ENCODE measurements at regions not wholly inside any gene's neighbourhood (a gene's known extent, or its start where the extent isn't known, plus 50 kb on each side); places are given as distances from the start of the nearest gene placed in this dataset.
"Not testable (repeated sequence)": the region's sequence is repeated elsewhere in the genome, so short reads cannot be mapped to it uniquely, and the experiment has no call there.

DNA sequence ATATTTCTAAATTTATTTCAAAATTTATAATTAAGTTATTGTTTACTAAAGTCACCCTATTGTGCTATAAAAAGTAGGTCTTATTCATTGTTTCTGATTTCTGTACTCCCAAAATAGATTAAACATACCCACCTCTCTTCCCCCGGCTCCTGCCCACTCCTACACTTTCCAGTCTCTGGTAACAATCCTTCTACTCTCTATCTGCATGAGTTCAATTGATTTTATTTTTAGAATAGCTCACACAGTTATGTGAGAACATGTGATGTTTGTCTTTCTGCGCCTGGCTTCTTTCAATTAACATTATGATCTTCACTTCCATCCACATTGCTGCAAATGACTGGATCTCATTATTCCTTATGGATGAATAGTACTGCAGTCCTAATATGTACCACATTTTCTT, 269.3 kb downstream of the ACTRT1 start:
- TF ChIP-seq JUND (IDR thresholded peaks at IDR 0.05; ENCODE audit: low read depth), result no peak
- in situ Hi-C loops (cut with HindIII; ENCODE audit: low pct_unique_long_range_greater_than_20kb, low sequenced_read_pairs), result no loop called here
- DNase-seq (ENCODE audit: low read depth in 1 of 2, low spot score in 1 of 2), result no peak

DNA sequence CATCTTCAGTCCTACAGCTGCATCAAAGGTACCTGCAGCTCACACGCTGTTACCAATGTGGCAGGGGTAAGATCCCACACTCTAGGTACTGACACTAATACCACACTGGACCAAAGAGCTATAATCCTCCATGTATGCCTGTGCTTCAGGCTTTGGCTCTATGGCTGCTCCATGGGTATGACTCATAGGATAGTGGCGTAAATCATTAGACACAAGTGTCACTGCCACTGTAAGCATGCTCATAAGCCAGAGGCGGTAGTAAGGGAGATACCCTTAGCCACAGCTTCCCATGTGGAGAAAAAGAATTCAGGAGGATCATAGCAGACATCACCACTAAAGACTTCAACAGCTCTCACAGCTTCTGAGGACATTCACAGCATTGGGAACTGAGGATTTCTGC, 287.5 kb downstream of the ACTRT1 start:
- in situ Hi-C loops (cut with HindIII; ENCODE audit: low pct_unique_long_range_greater_than_20kb, low sequenced_read_pairs), result no loop called here
- no peak for TF ChIP-seq JUND (IDR thresholded peaks at IDR 0.05; ENCODE audit: low read depth)
- DNase-seq (ENCODE audit: low read depth in 1 of 2, low spot score in 1 of 2), result no peak

DNA sequence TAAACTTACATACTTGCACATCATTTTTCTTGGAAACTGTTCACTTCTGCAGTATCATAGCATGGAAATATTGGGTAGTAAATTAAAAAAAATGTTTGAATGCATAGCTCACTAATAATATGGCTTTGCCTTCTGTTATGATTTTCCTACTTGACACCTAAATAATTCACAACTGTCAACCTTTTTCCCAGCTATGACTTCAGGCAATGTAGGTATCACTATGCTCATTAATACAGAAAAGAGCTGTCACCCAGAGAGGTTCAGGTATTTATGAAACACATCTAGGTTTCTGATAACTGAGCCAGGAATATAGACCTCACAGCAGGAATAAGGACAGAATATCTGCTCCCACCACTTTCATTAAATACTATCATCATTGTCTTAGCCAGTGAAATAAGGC, 289.5 kb downstream of the ACTRT1 start:
- TF ChIP-seq JUND (IDR thresholded peaks at IDR 0.05; ENCODE audit: low read depth), result no peak
- DNase-seq (ENCODE audit: low read depth in 1 of 2, low spot score in 1 of 2), result no peak
- in situ Hi-C loops (cut with HindIII; ENCODE audit: low pct_unique_long_range_greater_than_20kb, low sequenced_read_pairs), result no loop called here

DNA sequence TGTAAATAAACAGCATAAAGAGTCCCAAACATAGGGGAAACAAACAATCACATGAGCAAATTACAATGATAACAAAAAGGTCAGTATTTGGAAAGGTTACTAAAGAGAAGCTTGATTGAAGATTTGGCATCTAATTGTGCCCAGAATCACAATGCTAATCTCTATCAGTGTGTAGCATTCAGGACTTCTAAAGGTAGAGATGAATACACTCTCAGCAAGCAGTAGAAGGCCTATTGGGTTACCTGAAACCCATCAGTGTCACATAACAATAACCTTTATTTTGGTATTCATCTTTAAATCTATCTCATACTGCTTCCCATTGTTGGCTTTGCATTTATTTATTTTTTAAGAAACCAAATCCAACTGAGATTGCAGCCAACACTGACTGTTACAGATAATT, 319.5 kb downstream of the ACTRT1 start:
- DNase-seq (ENCODE audit: low read depth in 1 of 2, low spot score in 1 of 2), result no peak
- no peak for TF ChIP-seq JUND (IDR thresholded peaks at IDR 0.05; ENCODE audit: low read depth)
- in situ Hi-C loops (cut with HindIII; ENCODE audit: low pct_unique_long_range_greater_than_20kb, low sequenced_read_pairs), result no loop called here

DNA sequence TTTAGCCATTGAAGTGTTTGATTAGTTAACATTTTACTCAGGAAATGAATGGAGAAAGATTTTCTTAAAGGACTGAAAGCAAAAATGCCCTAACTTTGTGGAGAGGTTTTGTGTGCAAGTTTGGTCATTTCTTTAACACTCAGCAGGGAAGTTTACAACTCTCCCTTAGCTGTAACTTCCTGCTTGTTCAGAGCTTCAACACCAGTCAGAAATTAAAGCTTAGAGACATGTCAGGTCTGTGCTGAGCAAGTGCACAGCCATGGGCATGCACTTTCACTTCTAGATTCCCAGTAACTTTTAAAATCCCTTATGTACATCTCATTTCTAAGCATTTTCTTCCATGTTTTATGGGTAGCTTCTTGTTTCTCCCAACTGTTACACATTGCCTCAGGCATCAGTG, 326.0 kb downstream of the ACTRT1 start:
- peak in 1 of 2 experiments; percentile 6 for DNase-seq (ENCODE audit: low read depth in 1 of 2, low spot score in 1 of 2)
- no peak for TF ChIP-seq JUND (IDR thresholded peaks at IDR 0.05; ENCODE audit: low read depth)
- in situ Hi-C loops (cut with HindIII; ENCODE audit: low pct_unique_long_range_greater_than_20kb, low sequenced_read_pairs), result no loop called here

DNA sequence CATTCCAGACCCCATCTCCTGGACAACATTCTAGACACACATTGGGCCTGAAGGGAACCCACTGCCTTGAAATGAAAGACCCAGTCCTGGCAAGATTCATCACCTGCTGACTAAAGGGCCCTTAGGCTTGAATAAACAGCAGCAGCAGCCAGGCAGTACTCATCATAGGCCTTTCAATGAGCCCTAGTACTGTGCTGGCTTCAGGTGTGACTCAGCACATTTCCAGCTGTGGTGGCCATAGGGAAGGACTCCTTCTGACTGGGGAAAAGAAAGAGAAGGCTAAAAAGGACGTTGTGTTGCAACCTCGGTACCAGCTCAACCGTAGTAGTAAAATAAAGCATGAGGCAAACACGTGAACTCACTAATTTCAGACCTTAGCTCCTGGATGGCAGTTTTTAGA, 344.0 kb downstream of the ACTRT1 start:
- DNase-seq (ENCODE audit: low read depth in 1 of 2, low spot score in 1 of 2), result peak in 1 of 2 experiments; percentile 14
- in situ Hi-C loops (cut with HindIII; ENCODE audit: low pct_unique_long_range_greater_than_20kb, low sequenced_read_pairs), result no loop called here
- TF ChIP-seq JUND (IDR thresholded peaks at IDR 0.05; ENCODE audit: low read depth), result no peak

DNA sequence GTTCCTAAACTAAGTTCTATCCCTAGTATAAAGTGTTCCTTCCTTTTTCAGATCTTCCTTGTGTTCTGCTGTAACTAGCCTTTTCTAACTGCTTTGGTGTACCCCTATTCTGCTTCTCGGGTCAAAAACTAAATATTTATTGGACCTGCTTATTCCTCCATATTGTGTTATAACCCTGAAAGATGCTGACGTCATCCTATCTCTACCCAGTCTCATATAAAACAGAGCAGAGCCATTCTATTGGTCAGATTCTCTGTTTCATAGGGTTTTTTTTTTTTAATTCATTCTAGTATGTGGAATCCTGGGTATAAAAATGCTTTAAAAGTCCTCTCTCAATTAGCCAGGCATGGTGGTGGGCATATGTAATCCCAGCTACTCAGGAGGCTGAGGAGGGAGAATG, 349.7 kb downstream of the ACTRT1 start:
- DNase-seq (ENCODE audit: low read depth in 1 of 2, low spot score in 1 of 2), result no peak
- TF ChIP-seq JUND (IDR thresholded peaks at IDR 0.05; ENCODE audit: low read depth), result no peak
- in situ Hi-C loops (cut with HindIII; ENCODE audit: low pct_unique_long_range_greater_than_20kb, low sequenced_read_pairs), result no loop called here

DNA sequence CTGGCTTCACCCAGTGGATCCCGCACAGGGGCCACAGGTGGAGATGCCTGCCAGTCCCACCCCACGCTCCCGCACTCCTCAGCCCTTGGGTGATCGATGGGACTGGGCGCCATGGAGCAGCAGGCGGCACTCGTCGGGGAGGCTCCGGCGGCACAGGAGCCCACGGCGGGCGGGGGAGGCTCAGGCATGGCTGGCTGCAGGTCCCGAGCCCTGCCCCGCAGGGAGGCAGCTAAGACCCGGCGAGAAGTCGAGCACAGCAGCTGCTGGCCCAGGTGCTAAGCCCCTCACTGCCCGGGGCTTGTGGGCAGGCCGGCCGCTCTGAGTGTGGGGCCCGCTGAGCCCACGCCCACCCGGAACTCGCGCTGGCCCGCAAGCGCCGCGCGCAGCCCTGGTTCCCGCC, 389.3 kb downstream of the ACTRT1 start:
- DNase-seq (ENCODE audit: low read depth in 1 of 2, low spot score in 1 of 2); in situ Hi-C loops (cut with HindIII; ENCODE audit: low pct_unique_long_range_greater_than_20kb, low sequenced_read_pairs): not testable (repeated sequence)

DNA sequence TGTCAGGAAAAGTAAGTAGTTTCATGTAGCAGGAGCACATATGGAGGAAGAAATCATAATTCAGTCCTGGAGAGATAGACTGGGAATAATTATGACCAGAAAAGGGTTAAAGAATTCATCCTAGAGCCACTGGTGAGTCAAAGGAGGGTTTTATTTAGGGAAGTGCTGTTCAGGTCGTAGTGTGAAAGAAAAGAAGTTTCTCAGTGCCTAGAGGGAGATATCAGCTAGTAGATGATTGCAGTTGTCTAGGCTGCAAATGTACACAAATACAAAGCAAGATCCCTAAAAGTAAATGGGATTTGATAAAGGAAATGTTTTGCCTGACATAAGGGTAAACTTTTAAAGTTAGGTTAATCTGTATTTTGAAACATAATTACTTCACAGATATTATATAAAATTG, 403.2 kb downstream of the ACTRT1 start:
- no peak for TF ChIP-seq JUND (IDR thresholded peaks at IDR 0.05; ENCODE audit: low read depth)

DNA sequence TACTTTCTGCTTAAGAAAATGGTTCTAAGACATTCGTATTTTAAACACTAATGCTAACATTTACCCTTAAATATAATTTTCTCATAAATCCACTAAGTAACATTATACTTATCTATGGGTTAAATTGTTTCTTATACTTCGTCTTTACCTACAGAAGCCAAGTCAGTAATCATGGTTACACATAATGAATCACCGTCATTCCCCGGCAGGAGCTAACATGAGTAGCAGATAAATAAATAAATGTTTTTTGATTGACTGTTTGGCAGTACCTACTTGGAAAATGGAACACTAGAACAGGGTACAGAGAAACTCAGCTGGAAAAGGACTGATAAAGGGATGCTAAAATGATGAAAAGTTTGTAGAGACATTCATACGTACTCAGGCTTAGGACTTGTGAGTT, 430.4 kb downstream of the ACTRT1 start:
- DNase-seq (ENCODE audit: low read depth in 1 of 2, low spot score in 1 of 2), result no peak
- in situ Hi-C loops (cut with HindIII; ENCODE audit: low pct_unique_long_range_greater_than_20kb, low sequenced_read_pairs), result no loop called here
- TF ChIP-seq JUND (IDR thresholded peaks at IDR 0.05; ENCODE audit: low read depth), result no peak

More for the DNA sequence above, 403.2 kb downstream of the ACTRT1 start:
- in situ Hi-C loops (cut with HindIII; ENCODE audit: low pct_unique_long_range_greater_than_20kb, low sequenced_read_pairs), result no loop called here
- no peak for DNase-seq (ENCODE audit: low read depth in 1 of 2, low spot score in 1 of 2)

DNA sequence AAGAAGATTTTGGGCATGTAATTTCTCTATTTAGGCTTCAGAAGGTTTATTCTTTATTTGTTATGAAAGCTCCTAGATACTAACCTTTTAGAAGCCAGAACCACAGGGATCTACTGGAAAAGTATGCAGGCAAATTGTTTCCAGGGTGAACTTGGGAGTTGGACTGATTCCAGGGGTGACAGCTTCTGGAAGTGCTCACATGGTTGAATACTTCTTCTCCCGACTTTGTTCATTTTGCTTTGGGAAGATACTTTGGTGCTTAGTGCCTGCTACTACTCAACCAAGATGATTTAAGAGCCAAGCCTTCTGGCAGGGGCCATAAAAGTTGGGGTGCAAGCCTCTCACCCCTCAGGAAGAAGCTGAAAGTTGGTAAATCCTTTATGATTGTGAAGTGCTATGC, 445.6 kb downstream of the ACTRT1 start:
- no peak for DNase-seq (ENCODE audit: low read depth in 1 of 2, low spot score in 1 of 2)
- no peak for TF ChIP-seq JUND (IDR thresholded peaks at IDR 0.05; ENCODE audit: low read depth)
- in situ Hi-C loops (cut with HindIII; ENCODE audit: low pct_unique_long_range_greater_than_20kb, low sequenced_read_pairs), result no loop called here

DNA sequence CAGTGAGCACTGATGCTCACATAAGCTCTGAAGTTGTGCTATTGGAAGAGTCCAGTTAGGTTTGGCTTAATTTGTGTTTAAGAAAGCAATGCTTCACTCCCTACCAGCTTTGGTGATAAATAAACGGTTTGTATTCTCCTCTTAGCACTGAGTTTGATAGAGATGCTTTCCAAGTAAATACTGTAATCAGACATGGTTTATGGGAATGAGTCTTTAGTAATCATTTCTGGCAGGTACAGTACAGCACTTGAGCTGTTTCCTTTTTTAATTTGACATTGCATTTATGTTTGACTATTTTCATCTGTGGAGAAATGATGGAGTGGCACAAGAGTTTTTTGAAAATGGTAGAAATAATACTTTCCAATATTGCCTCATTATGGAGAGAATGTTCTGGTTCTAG, 455.3 kb downstream of the ACTRT1 start:
- in situ Hi-C loops (cut with HindIII; ENCODE audit: low pct_unique_long_range_greater_than_20kb, low sequenced_read_pairs), result no loop called here
- DNase-seq (ENCODE audit: low read depth in 1 of 2, low spot score in 1 of 2), result no peak
- no peak for TF ChIP-seq JUND (IDR thresholded peaks at IDR 0.05; ENCODE audit: low read depth)

DNA sequence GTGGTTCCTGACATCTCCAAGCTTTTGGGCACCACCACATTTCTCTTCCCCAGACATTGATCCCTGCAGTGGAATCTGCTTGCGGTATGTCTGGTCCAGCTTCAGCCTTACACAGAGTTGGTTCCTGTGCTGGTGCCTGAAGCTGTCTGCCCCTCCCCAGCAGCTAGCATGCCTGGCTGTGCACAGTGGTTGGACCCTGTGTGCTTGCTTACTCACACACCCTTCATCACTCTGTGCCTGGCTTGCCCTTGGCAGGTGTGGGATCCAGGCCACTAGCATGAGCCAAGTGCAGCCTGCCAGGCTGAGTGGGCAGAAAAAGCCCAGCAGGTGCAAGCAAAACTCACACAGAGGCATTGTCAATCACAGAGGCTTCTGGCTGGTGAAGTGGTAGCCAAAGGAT, 473.8 kb downstream of the ACTRT1 start:
- TF ChIP-seq JUND (IDR thresholded peaks at IDR 0.05; ENCODE audit: low read depth), result no peak
- in situ Hi-C loops (cut with HindIII; ENCODE audit: low pct_unique_long_range_greater_than_20kb, low sequenced_read_pairs), result no loop called here
- DNase-seq (ENCODE audit: low read depth in 1 of 2, low spot score in 1 of 2), result no peak

DNA sequence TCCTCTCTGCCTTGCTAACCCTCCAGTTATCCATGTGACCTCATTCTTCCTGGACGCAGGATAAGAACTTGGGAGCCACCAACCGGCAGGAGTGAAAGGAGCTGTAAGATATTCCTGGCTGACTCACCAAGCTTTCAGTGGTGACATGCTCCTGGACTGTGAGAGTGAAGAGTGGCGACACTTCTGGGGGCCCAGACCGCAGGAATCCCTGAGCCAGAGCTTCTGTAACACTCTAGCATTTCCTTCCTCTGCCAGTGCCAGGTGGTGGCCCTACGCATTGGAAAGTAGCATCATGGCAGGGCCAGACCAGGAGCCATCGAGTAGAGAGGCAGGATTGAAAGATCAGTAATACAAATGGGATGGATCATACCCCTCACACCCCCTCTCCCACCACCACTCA, 474.3 kb downstream of the ACTRT1 start:
- in situ Hi-C loops (cut with HindIII; ENCODE audit: low pct_unique_long_range_greater_than_20kb, low sequenced_read_pairs), result no loop called here
- no peak for TF ChIP-seq JUND (IDR thresholded peaks at IDR 0.05; ENCODE audit: low read depth)
- no peak for DNase-seq (ENCODE audit: low read depth in 1 of 2, low spot score in 1 of 2)

DNA sequence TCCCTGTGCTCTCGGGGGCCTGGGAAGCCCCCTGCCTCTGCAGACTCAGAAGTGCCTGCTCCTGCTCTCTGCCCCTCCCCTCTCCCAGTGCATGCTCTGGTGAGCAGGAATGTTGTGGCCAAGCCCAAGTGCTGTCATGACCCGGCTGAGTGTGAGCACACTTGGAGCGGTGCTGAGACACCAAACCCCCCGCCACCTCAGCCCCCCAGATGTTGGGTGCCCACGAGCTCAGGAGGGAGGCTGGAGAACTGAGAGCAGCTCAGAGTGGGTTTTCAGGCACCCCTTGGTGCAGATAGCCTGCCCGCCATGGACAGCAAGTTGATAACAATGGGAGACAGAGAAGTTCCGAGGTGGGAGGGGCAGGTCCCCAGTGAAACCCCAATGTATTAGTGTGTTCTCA, 477.4 kb downstream of the ACTRT1 start:
- in situ Hi-C loops (cut with HindIII; ENCODE audit: low pct_unique_long_range_greater_than_20kb, low sequenced_read_pairs), result no loop called here
- DNase-seq (ENCODE audit: low read depth in 1 of 2, low spot score in 1 of 2), result no peak
- TF ChIP-seq JUND (IDR thresholded peaks at IDR 0.05; ENCODE audit: low read depth), result no peak

Measured in T47D (cell line).